ENCODE measurements at regions not wholly inside any gene's neighbourhood (a gene's known extent, or its start where the extent isn't known, plus 50 kb on each side); places are given as distances from the start of the nearest gene placed in this dataset.

GRCh38 chr5:162699361-162699760 is 631.8 kb downstream of the GABRG2 start:
- no peaks in the 10 kb centered on the region for H3K27me3 ChIP-seq (ENCODE audit: control insufficient read depth, insufficient read depth, low read length, poor library complexity, severe bottlenecking)
- no peak overlapping the region for H3K4me3 ChIP-seq (ENCODE audit: insufficient read depth, low read depth, low read length)
- H3K9me3 ChIP-seq (ENCODE audit: control insufficient read depth, low read length): no peaks in the 10 kb centered on the region
- H3K4me1 ChIP-seq (ENCODE audit: control insufficient read depth, insufficient read depth, low read length): no peaks in the 10 kb centered on the region
- 71 to 100% methylated on average over 1 of the region's 4 CpGs for WGBS, 2 experiments
- H3K36me3 ChIP-seq (ENCODE audit: control insufficient read depth, insufficient read depth, low read length): no peaks in the 10 kb centered on the region
- no peak overlapping the region for H3K27ac ChIP-seq (ENCODE audit: insufficient read depth, low read depth, low read length, poor library complexity, severe bottlenecking)

GRCh38 chr5:162703914-162704313 is 636.3 kb downstream of the GABRG2 start:
- no peaks in the 10 kb centered on the region for H3K9me3 ChIP-seq (ENCODE audit: control insufficient read depth, low read length)
- H3K27me3 ChIP-seq (ENCODE audit: control insufficient read depth, insufficient read depth, low read length, poor library complexity, severe bottlenecking): no peaks in the 10 kb centered on the region
- H3K4me1 ChIP-seq (ENCODE audit: control insufficient read depth, insufficient read depth, low read length): no peaks in the 10 kb centered on the region
- no peaks in the 10 kb centered on the region for H3K36me3 ChIP-seq (ENCODE audit: control insufficient read depth, insufficient read depth, low read length)
- 76 to 90% methylated on average over 2 of the region's 2 CpGs for WGBS, 2 experiments
- H3K4me3 ChIP-seq (ENCODE audit: insufficient read depth, low read depth, low read length): no peak overlapping the region
- H3K27ac ChIP-seq (ENCODE audit: insufficient read depth, low read depth, low read length, poor library complexity, severe bottlenecking): no peak overlapping the region

DNA sequence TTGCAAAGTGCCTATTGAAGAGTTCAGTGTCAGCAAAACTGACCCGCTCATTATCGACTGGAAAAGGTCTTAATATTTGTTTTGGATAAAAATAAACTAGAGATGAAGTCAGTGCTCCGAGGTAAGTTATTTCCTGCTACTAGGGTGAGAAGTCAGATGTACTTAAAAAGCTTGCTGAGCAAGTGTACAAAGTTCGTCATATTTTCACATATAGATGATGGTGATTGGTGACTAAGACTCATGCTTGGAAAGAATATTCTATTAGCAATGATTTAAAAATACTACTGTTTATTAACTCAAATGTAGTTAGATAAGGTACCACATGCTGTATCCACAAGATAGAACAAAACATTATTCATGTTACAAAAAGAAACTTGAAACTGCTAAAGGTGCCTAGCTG is 643.7 kb downstream of the GABRG2 start:
- Histone ChIP-seq H3K27me3 (ENCODE audit: control insufficient read depth, insufficient read depth, low read length, poor library complexity, severe bottlenecking) (no peaks in the 10 kb centered on the region), H3K36me3 (ENCODE audit: control insufficient read depth, insufficient read depth, low read length) (no peaks in the 10 kb centered on the region), H3K4me3 (ENCODE audit: insufficient read depth, low read depth, low read length) (no peak overlapping the region), H3K27ac (ENCODE audit: insufficient read depth, low read depth, low read length, poor library complexity, severe bottlenecking) (no peak overlapping the region), H3K4me1 (ENCODE audit: control insufficient read depth, insufficient read depth, low read length) (no peaks in the 10 kb centered on the region), H3K9me3 (ENCODE audit: control insufficient read depth, low read length) (no peaks in the 10 kb centered on the region)
- 96 to 97% methylated on average over 3 to 4 of the region's 4 CpGs for WGBS, 2 experiments

GRCh38 chr5:162719720-162720119 is 652.1 kb downstream of the GABRG2 start:
- Histone ChIP-seq H3K27ac (ENCODE audit: insufficient read depth, low read depth, low read length, poor library complexity, severe bottlenecking) (no peak overlapping the region), H3K4me1 (ENCODE audit: control insufficient read depth, insufficient read depth, low read length) (no peaks in the 10 kb centered on the region), H3K4me3 (ENCODE audit: insufficient read depth, low read depth, low read length) (no peak overlapping the region)

GRCh38 chr5:162721125-162721524 is 653.6 kb downstream of the GABRG2 start:
- Histone ChIP-seq H3K4me3 (ENCODE audit: insufficient read depth, low read depth, low read length) (no peak overlapping the region), H3K27me3 (ENCODE audit: control insufficient read depth, insufficient read depth, low read length, poor library complexity, severe bottlenecking) (no peaks in the 10 kb centered on the region), H3K9me3 (ENCODE audit: control insufficient read depth, low read length) (no peaks in the 10 kb centered on the region), H3K27ac (ENCODE audit: insufficient read depth, low read depth, low read length, poor library complexity, severe bottlenecking) (no peak overlapping the region), H3K4me1 (ENCODE audit: control insufficient read depth, insufficient read depth, low read length) (no peaks in the 10 kb centered on the region), H3K36me3 (ENCODE audit: control insufficient read depth, insufficient read depth, low read length) (no peaks in the 10 kb centered on the region)
- WGBS, 2 experiments: 100% methylated on average over 1 of the region's 1 CpG; no CpG with 5 or more reads in 1 of the 2 experiments

More at GRCh38 chr5:162719720-162720119, 652.1 kb downstream of the GABRG2 start:
- H3K36me3 ChIP-seq (ENCODE audit: control insufficient read depth, insufficient read depth, low read length): no peaks in the 10 kb centered on the region
- H3K9me3 ChIP-seq (ENCODE audit: control insufficient read depth, low read length): no peaks in the 10 kb centered on the region
- H3K27me3 ChIP-seq (ENCODE audit: control insufficient read depth, insufficient read depth, low read length, poor library complexity, severe bottlenecking): no peaks in the 10 kb centered on the region

GRCh38 chr5:162752612-162753011 is 684.8 kb upstream of the CCNG1 start:
- no peak overlapping the region for H3K27ac ChIP-seq (ENCODE audit: insufficient read depth, low read depth, low read length, poor library complexity, severe bottlenecking)
- no peaks in the 10 kb centered on the region for H3K4me1 ChIP-seq (ENCODE audit: control insufficient read depth, insufficient read depth, low read length)
- WGBS, 2 experiments: 92 to 95% methylated on average over 1 to 3 of the region's 3 CpGs
- no peak overlapping the region for H3K4me3 ChIP-seq (ENCODE audit: insufficient read depth, low read depth, low read length)
- H3K27me3 ChIP-seq (ENCODE audit: control insufficient read depth, insufficient read depth, low read length, poor library complexity, severe bottlenecking): no peaks in the 10 kb centered on the region
- no peaks in the 10 kb centered on the region for H3K9me3 ChIP-seq (ENCODE audit: control insufficient read depth, low read length)
- H3K36me3 ChIP-seq (ENCODE audit: control insufficient read depth, insufficient read depth, low read length): no peaks in the 10 kb centered on the region

DNA sequence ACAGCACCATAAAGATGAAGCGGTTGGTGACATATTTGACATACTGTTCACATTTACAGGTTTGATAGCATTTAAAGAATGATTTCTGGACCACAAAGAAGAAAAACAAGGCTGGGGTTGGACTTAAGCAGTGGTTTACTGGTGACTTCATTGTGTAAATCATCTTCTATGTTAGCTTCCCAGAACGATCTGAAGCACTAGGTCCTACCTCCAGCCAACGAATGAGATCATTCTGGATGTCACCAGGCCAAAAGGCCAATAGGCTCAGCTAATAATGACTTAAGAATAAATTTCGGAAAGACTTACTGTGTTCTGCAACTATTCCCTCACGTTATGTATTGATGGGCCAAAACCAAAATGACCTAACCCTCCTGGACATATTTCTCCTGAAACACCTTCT is 675.3 kb upstream of the CCNG1 start:
- H3K4me1 ChIP-seq (ENCODE audit: control insufficient read depth, insufficient read depth, low read length): no peaks in the 10 kb centered on the region
- no peaks in the 10 kb centered on the region for H3K9me3 ChIP-seq (ENCODE audit: control insufficient read depth, low read length)
- 82 to 90% methylated on average over 5 of the region's 5 CpGs for WGBS, 2 experiments
- H3K27ac ChIP-seq (ENCODE audit: insufficient read depth, low read depth, low read length, poor library complexity, severe bottlenecking): no peak overlapping the region
- H3K27me3 ChIP-seq (ENCODE audit: control insufficient read depth, insufficient read depth, low read length, poor library complexity, severe bottlenecking): no peaks in the 10 kb centered on the region
- no peak overlapping the region for H3K4me3 ChIP-seq (ENCODE audit: insufficient read depth, low read depth, low read length)
- H3K36me3 ChIP-seq (ENCODE audit: control insufficient read depth, insufficient read depth, low read length): no peaks in the 10 kb centered on the region

- no peak overlapping the region for H3K27ac ChIP-seq (ENCODE audit: insufficient read depth, low read depth, low read length, poor library complexity, severe bottlenecking)
Measured at GRCh38 chr5:162769019-162769418, 668.4 kb upstream of the CCNG1 start.

GRCh38 chr5:162785673-162786072 is 651.7 kb upstream of the CCNG1 start:
- Histone ChIP-seq H3K4me1 (ENCODE audit: control insufficient read depth, insufficient read depth, low read length) (no peaks in the 10 kb centered on the region), H3K36me3 (ENCODE audit: control insufficient read depth, insufficient read depth, low read length) (no peaks in the 10 kb centered on the region), H3K27me3 (ENCODE audit: control insufficient read depth, insufficient read depth, low read length, poor library complexity, severe bottlenecking) (no peaks in the 10 kb centered on the region), H3K27ac (ENCODE audit: insufficient read depth, low read depth, low read length, poor library complexity, severe bottlenecking) (no peak overlapping the region), H3K4me3 (ENCODE audit: insufficient read depth, low read depth, low read length) (no peak overlapping the region), H3K9me3 (ENCODE audit: control insufficient read depth, low read length) (no peaks in the 10 kb centered on the region)
- no CpG with 5 or more reads among the region's 1 CpG for WGBS, 2 experiments

More at GRCh38 chr5:162769019-162769418, 668.4 kb upstream of the CCNG1 start:
- Histone ChIP-seq H3K4me3 (ENCODE audit: insufficient read depth, low read depth, low read length) (no peak overlapping the region), H3K36me3 (ENCODE audit: control insufficient read depth, insufficient read depth, low read length) (no peaks in the 10 kb centered on the region), H3K27me3 (ENCODE audit: control insufficient read depth, insufficient read depth, low read length, poor library complexity, severe bottlenecking) (no peaks in the 10 kb centered on the region), H3K9me3 (ENCODE audit: control insufficient read depth, low read length) (no peaks in the 10 kb centered on the region), H3K4me1 (ENCODE audit: control insufficient read depth, insufficient read depth, low read length) (peaks cover 12% of the 10 kb centered on the region)
- WGBS, 2 experiments: 78 to 83% methylated on average over 2 to 4 of the region's 4 CpGs

DNA sequence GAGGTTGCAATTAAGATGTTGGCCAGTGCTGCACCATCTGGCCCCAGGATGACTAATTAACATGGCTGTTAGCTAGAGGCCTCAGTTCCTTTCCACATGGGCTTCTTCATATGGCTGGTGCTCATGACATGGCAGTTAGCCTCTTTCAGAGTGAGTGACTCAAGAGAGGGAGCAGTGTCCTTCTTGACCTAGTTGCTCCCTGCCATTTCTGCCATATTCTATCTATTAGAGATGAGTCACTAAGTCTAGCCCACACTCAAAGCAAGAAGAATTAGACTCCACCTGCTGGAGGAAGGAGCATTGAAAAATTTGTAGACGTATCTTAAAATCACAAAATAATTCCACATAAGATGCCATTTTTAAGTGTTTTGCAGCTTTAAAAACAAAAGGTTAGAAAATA is 651.2 kb upstream of the CCNG1 start:
- Histone ChIP-seq H3K36me3 (ENCODE audit: control insufficient read depth, insufficient read depth, low read length) (no peaks in the 10 kb centered on the region), H3K4me3 (ENCODE audit: insufficient read depth, low read depth, low read length) (no peak overlapping the region), H3K27me3 (ENCODE audit: control insufficient read depth, insufficient read depth, low read length, poor library complexity, severe bottlenecking) (no peaks in the 10 kb centered on the region), H3K27ac (ENCODE audit: insufficient read depth, low read depth, low read length, poor library complexity, severe bottlenecking) (no peak overlapping the region), H3K9me3 (ENCODE audit: control insufficient read depth, low read length) (no peaks in the 10 kb centered on the region), H3K4me1 (ENCODE audit: control insufficient read depth, insufficient read depth, low read length) (no peaks in the 10 kb centered on the region)
- 88% methylated on average over 1 of the region's 1 CpG; no CpG with 5 or more reads in 1 of the 2 experiments for WGBS, 2 experiments

GRCh38 chr5:162796507-162796906 is 640.9 kb upstream of the CCNG1 start:
- H3K27ac ChIP-seq (ENCODE audit: insufficient read depth, low read depth, low read length, poor library complexity, severe bottlenecking): no peak overlapping the region
- H3K4me1 ChIP-seq (ENCODE audit: control insufficient read depth, insufficient read depth, low read length): no peaks in the 10 kb centered on the region
- H3K9me3 ChIP-seq (ENCODE audit: control insufficient read depth, low read length): no peaks in the 10 kb centered on the region
- H3K36me3 ChIP-seq (ENCODE audit: control insufficient read depth, insufficient read depth, low read length): no peaks in the 10 kb centered on the region
- 88 to 93% methylated on average over 2 to 3 of the region's 3 CpGs for WGBS, 2 experiments
- H3K27me3 ChIP-seq (ENCODE audit: control insufficient read depth, insufficient read depth, low read length, poor library complexity, severe bottlenecking): no peaks in the 10 kb centered on the region
- H3K4me3 ChIP-seq (ENCODE audit: insufficient read depth, low read depth, low read length): no peak overlapping the region
